ENCODE measurements at regions not wholly inside any gene's neighbourhood (a gene's known extent, or its start where the extent isn't known, plus 50 kb on each side); places are given as distances from the start of the nearest gene placed in this dataset.

DNA sequence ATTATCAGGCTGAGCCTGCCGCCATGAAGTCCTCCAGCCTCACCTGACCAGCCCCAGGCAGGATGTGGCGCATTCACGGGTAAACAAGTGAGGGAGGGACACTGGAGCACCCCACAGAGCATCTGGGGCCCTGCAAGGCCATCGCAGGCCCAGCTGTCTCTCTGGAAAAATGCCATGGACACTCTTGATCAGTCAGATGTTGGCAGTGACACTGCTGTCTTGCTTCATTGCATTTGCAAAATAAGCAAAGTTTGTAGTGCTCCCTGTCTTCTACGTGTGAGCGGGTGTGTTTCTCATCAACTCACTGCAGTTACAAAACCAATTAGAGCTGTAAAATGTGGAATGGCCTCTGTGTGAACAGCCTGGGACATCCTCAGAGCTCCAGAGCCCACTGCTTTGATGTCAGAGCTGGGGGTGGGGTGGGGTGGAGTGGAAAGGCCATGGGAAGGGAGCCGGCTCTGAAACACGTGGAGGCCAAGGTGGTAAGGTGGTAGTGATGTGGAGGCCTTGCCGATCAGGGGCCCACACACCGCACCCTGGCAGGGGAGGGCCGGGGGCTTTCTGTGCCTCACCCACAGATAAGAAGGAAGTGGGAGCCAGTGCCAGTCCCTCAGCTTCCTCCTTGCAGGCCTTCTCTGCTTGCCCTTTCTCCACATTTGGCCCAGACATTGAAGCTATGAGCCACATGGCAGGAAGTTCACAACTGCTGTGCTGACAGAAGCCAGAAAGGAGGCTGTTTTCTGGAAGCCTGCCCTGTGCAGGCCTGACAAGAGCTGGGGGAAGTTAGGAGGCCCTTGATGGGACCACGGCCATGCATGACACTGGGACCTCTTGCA is 254.9 kb downstream of the RHOU start:
- Histone ChIP-seq H2AFZ (ENCODE audit: low read depth, low read length) (no peak overlapping the region), H3F3A (ENCODE audit: insufficient read depth, low read length, poor library complexity, severe bottlenecking) (no peaks in the 10 kb centered on the region), H3K9me3 (ENCODE audit: low read length) (no peaks in the 10 kb centered on the region), H3K4me2 (ENCODE audit: low read length) (no peak overlapping the region), H3K27ac (ENCODE audit: low read length) (no peak overlapping the region), H3K9ac (ENCODE audit: low read length) (no peak overlapping the region), H3K9me2 (ENCODE audit: insufficient read depth, low read length) (no peaks in the 10 kb centered on the region), H4K20me1 (ENCODE audit: insufficient read depth) (no peaks in the 10 kb centered on the region), H3K79me2 (replicated peaks; ENCODE audit: insufficient read depth, low read length) (no peaks in the 10 kb centered on the region), H3K36me3 (ENCODE audit: insufficient read depth, low read length) (no peaks in the 10 kb centered on the region), H3K4me3 (ENCODE audit: low read length) (no peak overlapping the region), H3K27me3 (ENCODE audit: insufficient read depth, low read depth, low read length) (no peaks in the 10 kb centered on the region)
- no peak for TF ChIP-seq TAF1 (IDR thresholded peaks at IDR 0.05; ENCODE audit: low read depth)
- no peak for TF ChIP-seq RAD21 (conservative IDR thresholded peaks at IDR 0.05)
- TF ChIP-seq, protein P1, sequence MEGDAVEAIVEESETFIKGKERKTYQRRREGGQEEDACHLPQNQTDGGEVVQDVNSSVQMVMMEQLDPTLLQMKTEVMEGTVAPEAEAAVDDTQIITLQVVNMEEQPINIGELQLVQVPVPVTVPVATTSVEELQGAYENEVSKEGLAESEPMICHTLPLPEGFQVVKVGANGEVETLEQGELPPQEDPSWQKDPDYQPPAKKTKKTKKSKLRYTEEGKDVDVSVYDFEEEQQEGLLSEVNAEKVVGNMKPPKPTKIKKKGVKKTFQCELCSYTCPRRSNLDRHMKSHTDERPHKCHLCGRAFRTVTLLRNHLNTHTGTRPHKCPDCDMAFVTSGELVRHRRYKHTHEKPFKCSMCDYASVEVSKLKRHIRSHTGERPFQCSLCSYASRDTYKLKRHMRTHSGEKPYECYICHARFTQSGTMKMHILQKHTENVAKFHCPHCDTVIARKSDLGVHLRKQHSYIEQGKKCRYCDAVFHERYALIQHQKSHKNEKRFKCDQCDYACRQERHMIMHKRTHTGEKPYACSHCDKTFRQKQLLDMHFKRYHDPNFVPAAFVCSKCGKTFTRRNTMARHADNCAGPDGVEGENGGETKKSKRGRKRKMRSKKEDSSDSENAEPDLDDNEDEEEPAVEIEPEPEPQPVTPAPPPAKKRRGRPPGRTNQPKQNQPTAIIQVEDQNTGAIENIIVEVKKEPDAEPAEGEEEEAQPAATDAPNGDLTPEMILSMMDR (IDR thresholded peaks at IDR 0.05; ENCODE audit: poor library complexity, severe bottlenecking), result no peak
- no peak for TF ChIP-seq SMC3 (conservative IDR thresholded peaks at IDR 0.05; ENCODE audit: poor library complexity)
- TF ChIP-seq, protein P2, sequence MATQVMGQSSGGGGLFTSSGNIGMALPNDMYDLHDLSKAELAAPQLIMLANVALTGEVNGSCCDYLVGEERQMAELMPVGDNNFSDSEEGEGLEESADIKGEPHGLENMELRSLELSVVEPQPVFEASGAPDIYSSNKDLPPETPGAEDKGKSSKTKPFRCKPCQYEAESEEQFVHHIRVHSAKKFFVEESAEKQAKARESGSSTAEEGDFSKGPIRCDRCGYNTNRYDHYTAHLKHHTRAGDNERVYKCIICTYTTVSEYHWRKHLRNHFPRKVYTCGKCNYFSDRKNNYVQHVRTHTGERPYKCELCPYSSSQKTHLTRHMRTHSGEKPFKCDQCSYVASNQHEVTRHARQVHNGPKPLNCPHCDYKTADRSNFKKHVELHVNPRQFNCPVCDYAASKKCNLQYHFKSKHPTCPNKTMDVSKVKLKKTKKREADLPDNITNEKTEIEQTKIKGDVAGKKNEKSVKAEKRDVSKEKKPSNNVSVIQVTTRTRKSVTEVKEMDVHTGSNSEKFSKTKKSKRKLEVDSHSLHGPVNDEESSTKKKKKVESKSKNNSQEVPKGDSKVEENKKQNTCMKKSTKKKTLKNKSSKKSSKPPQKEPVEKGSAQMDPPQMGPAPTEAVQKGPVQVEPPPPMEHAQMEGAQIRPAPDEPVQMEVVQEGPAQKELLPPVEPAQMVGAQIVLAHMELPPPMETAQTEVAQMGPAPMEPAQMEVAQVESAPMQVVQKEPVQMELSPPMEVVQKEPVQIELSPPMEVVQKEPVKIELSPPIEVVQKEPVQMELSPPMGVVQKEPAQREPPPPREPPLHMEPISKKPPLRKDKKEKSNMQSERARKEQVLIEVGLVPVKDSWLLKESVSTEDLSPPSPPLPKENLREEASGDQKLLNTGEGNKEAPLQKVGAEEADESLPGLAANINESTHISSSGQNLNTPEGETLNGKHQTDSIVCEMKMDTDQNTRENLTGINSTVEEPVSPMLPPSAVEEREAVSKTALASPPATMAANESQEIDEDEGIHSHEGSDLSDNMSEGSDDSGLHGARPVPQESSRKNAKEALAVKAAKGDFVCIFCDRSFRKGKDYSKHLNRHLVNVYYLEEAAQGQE (IDR thresholded peaks at IDR 0.05; ENCODE audit: borderline replicate concordance), result no peak
- no peak for TF ChIP-seq POLR2AphosphoS5 (IDR thresholded peaks at IDR 0.05)
- TF ChIP-seq EP300 (conservative IDR thresholded peaks at IDR 0.05; ENCODE audit: poor library complexity, severe bottlenecking), result no peak
- no peak for TF ChIP-seq MXI1 (conservative IDR thresholded peaks at IDR 0.05; ENCODE audit: poor library complexity, severe bottlenecking)
- TF ChIP-seq EZH2 (IDR thresholded peaks at IDR 0.05; ENCODE audit: borderline replicate concordance, insufficient read depth, low read length, poor library complexity, severe bottlenecking), result no peak

DNA sequence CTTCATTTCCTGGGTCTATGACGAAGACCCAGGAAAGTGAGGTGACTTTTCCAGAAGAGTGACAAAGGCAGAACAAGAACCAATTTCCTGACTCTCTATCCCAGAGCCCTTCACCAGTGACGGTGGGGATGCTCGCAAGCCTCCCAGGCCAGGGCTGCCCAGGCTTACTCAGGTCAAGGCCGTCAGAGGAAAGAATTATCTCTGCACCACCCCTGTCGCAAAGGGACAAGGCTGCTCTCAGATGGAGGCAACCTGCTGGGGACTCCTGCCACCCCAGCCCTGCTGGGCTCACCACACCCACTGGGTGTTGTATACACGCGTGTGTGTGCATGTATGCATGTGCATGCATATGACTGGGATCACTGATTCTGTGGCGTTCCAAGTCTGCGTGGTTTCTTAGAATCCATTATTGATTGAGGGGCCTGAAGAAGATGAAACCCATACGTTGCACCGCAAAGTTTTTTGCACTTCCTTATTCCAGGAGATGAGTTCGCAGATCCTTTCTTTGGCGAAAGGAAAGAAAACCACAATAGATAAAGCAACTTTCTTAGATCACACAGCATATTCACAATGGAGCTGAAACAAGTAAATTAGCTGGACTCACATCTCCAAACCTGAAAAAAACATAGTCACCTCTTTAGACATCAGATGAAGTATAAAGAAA is 255.8 kb downstream of the RHOU start:
- no peaks in the 10 kb centered on the region for H3K9me3 ChIP-seq (ENCODE audit: low read length)
- no peak overlapping the region for H3K4me3 ChIP-seq (ENCODE audit: low read length)
- no peaks in the 10 kb centered on the region for H3K79me2 ChIP-seq (replicated peaks; ENCODE audit: insufficient read depth, low read length)
- H4K20me1 ChIP-seq (ENCODE audit: insufficient read depth), result no peaks in the 10 kb centered on the region
- no peak overlapping the region for H3K9ac ChIP-seq (ENCODE audit: low read length)
- H3K4me2 ChIP-seq (ENCODE audit: low read length), result no peak overlapping the region
- TF ChIP-seq, protein P2 (IDR thresholded peaks at IDR 0.05; ENCODE audit: borderline replicate concordance), result no peak
- no peak for TF ChIP-seq POLR2AphosphoS5 (IDR thresholded peaks at IDR 0.05)
- H2AFZ ChIP-seq (ENCODE audit: low read depth, low read length), result no peak overlapping the region
- no peaks in the 10 kb centered on the region for H3F3A ChIP-seq (ENCODE audit: insufficient read depth, low read length, poor library complexity, severe bottlenecking)
- H3K36me3 ChIP-seq (ENCODE audit: insufficient read depth, low read length), result no peaks in the 10 kb centered on the region
- H3K9me2 ChIP-seq (ENCODE audit: insufficient read depth, low read length), result no peaks in the 10 kb centered on the region
- H3K27ac ChIP-seq (ENCODE audit: low read length), result no peak overlapping the region
- no peaks in the 10 kb centered on the region for H3K27me3 ChIP-seq (ENCODE audit: insufficient read depth, low read depth, low read length)
